ENCODE measurements at regions not wholly inside any gene's neighbourhood (a gene's known extent, or its start where the extent isn't known, plus 50 kb on each side); places are given as distances from the start of the nearest gene placed in this dataset.

DNA sequence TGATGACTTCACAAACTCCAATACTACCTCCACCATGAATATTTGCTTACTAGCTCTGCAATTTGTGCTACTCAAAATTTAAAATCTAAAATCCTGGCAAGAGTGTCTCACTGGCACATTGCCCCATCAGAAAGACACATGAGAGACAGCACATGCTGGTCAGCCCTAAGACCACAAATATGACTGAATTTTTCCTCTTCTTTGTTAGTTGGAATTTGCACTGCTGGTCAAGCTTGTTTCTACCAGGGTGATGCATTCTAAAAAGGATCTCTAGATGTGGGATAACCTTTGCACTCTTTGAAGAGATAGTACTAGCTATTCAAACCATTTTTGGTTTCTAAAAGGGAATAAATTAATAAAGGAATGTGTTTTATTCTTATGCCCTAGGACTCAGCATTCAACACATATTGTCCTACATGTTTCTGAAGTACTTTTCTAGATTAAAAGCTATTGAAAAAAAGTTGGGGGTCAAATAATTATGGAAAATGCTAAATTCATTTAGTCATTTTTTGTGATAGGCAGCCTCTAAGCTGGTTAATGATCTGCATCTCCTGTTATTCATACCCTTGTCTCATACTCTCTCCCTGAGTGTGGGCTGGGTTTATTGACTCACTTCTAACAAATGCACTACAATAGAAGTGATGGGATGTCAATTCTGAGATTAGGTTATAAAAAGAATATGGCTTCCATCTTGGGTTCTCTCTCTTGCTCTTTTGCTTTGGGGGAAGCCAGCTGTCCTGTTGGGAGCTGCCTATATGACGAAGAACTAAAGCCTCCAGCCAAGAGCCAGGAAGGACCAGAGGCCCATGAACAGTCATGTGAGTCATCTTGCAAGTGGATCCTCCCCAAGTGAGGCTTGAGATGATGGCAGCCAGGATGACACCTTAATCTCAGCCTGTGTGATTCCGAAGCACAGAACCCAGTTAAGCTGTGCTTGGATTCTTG, 211.5 kb upstream of the CRY1 start:
- TF ChIP-seq ZNF747 (tag by site-specific recombination; IDR thresholded peaks at IDR 0.05), result no peak
- TF ChIP-seq, protein P1, sequence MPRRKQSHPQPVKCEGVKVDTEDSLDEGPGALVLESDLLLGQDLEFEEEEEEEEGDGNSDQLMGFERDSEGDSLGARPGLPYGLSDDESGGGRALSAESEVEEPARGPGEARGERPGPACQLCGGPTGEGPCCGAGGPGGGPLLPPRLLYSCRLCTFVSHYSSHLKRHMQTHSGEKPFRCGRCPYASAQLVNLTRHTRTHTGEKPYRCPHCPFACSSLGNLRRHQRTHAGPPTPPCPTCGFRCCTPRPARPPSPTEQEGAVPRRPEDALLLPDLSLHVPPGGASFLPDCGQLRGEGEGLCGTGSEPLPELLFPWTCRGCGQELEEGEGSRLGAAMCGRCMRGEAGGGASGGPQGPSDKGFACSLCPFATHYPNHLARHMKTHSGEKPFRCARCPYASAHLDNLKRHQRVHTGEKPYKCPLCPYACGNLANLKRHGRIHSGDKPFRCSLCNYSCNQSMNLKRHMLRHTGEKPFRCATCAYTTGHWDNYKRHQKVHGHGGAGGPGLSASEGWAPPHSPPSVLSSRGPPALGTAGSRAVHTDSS (tag by site-specific recombination; IDR thresholded peaks at IDR 0.05), result no peak
